T-helper 2 cell treated with Interferon-gamma antibody and Interleukin-4, amounts not matched to agents 5 μg/mL and 100 μg/mL, for 36 hours (primary cell): ENCODE measurements at regions not wholly inside any gene's neighbourhood (a gene's known extent, or its start where the extent isn't known, plus 50 kb on each side); places are given as distances from the start of the nearest gene placed in this dataset.

Source experiments
- DNase-seq: peaks from one replicate; pipeline ENCODE4 v3.0.0; 2021; ENCODE audit warnings: low spot score
- H3K27ac Mint-ChIP-seq: one replicate; pipeline ENCODE4 v1.8.0; 2021; ENCODE audit warnings: mild to moderate bottlenecking, mixed read lengths
- H3K27me3 Mint-ChIP-seq: one replicate; pipeline ENCODE4 v1.8.0; 2021; ENCODE audit warnings: low read depth, mixed read lengths
- H3K36me3 Mint-ChIP-seq: one replicate; pipeline ENCODE4 v1.8.0; 2021; ENCODE audit warnings: low read depth, mixed read lengths
- H3K4me1 Mint-ChIP-seq: one replicate; pipeline ENCODE4 v1.8.0; 2021; ENCODE audit warnings: low read depth, mixed read lengths
- H3K4me3 Mint-ChIP-seq: one replicate; pipeline ENCODE4 v1.8.0; 2022; ENCODE audit warnings: mild to moderate bottlenecking, moderate library complexity, mixed read lengths
- H3K9me3 Mint-ChIP-seq: one replicate; pipeline ENCODE4 v1.8.0; 2021; ENCODE audit warnings: mixed read lengths

DNA sequence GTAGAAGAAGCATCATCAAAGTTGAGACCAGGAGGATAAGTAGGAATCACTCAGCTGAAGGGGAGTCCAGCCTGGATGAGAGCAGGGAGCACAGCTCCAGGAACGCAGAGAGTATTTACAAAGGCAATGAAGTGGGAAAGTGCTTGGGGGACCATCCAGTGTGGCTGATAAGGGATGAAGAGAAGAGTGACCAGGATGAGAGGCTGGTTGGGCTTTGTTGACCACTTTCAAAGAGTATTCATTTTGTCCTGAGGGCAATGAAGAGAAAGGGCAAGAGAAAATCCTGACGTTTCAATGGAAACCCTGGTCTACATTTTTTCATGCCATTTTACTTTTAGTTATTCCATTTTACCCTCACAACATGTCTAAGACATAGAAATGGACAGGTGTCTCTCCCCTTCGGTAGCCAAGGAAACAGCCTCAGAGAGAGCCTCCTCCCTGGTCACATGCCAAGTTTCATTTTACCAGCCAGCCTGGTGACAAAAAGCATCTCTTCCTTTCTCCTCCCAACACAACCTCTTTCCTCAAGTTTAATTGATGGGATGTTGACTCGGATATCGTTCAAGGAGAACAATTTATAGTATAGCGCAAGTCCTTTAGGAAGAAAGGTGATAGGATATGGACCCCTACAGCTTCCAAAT, 492.7 kb upstream of the CLINT1 start:
- no peak overlapping the region for H3K4me3 Mint-ChIP-seq
- no peaks in the 10 kb centered on the region for H3K4me1 Mint-ChIP-seq
- no peaks in the 10 kb centered on the region for H3K27me3 Mint-ChIP-seq
- no peak overlapping the region for H3K27ac Mint-ChIP-seq
- no peak for DNase-seq
- no peaks in the 10 kb centered on the region for H3K36me3 Mint-ChIP-seq
- H3K9me3 Mint-ChIP-seq = no peaks in the 10 kb centered on the region

- Mint-ChIP-seq H3K27ac (no peak overlapping the region), H3K36me3 (no peaks in the 10 kb centered on the region), H3K9me3 (no peaks in the 10 kb centered on the region), H3K4me3 (no peak overlapping the region), H3K27me3 (no peaks in the 10 kb centered on the region), H3K4me1 (no peaks in the 10 kb centered on the region)
- no peak for DNase-seq
Measured at GRCh38 chr5:158349987-158350386, 491.0 kb upstream of the CLINT1 start.

DNA sequence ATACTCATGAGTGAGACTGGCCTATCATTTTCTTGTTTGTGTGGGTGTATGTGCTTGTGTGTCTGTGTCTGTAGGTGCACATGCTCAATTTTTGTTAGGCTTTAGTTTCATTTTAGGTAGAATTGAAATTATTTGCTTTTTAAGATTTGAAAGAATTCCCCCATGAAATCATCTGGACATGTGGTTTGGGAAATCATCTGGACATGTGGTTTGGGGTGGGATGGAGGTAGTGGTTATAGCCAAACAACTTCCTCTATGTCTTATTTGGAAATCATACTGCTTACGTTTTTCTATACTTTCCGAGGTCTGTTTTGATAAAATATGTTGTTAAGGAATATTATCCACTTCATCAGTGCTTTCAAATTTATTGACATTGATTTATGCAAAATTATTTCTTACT, 485.4 kb upstream of the CLINT1 start:
- H3K4me3 Mint-ChIP-seq = no peak overlapping the region
- no peaks in the 10 kb centered on the region for H3K36me3 Mint-ChIP-seq
- no peak overlapping the region for H3K27ac Mint-ChIP-seq
- H3K27me3 Mint-ChIP-seq = no peaks in the 10 kb centered on the region
- no peaks in the 10 kb centered on the region for H3K4me1 Mint-ChIP-seq
- DNase-seq = no peak
- H3K9me3 Mint-ChIP-seq = no peaks in the 10 kb centered on the region

DNA sequence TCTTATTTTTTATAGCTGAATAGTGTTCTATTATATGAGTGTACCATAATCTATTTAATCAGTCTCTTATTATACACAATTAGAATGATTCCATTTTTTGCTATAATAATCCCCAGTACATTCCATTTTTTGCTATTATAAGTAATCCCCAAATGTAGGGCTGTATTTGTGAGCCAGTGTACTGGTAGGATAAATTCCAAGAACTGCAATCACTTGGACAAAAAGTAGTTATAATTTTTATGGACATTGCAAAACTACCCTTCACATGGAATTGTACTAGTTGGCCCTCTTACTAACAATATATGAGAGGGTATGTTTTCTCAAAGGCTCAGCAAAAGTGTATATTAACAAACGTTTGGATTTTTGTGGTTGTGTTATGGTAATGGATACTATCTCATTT, 481.7 kb upstream of the CLINT1 start:
- no peak for DNase-seq
- no peaks in the 10 kb centered on the region for H3K4me1 Mint-ChIP-seq
- H3K4me3 Mint-ChIP-seq = no peak overlapping the region
- H3K27me3 Mint-ChIP-seq = no peaks in the 10 kb centered on the region
- H3K36me3 Mint-ChIP-seq = no peaks in the 10 kb centered on the region
- no peaks in the 10 kb centered on the region for H3K9me3 Mint-ChIP-seq
- no peak overlapping the region for H3K27ac Mint-ChIP-seq

GRCh38 chr5:158326256-158326655, 467.3 kb upstream of the CLINT1 start:
- Mint-ChIP-seq H3K27me3 (no peaks in the 10 kb centered on the region), H3K4me3 (no peak overlapping the region), H3K36me3 (no peaks in the 10 kb centered on the region), H3K4me1 (no peaks in the 10 kb centered on the region), H3K27ac (no peak overlapping the region), H3K9me3 (peaks cover 9% of the 10 kb centered on the region)
- DNase-seq = no peak

DNA sequence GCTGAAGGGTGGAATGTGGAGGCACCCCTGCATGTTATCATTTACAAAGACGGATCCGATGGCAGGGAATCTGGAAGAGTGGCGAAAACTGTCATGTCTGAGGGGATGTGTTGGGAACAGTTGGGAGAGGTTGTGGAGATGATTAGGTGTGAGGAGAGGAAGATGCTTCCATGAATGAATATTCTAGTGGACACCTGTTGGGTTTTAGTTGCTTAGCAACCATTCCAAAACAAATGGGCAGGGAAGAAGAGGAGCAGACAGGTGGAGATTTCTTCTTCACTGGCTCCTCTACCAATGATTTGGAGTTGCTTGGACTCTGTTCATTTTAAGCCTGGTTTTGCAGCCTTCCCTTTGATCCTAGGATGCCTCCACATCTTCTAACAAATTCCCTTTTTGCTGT, 465.3 kb upstream of the CLINT1 start:
- H3K4me3 Mint-ChIP-seq = no peak overlapping the region
- no peak overlapping the region for H3K27ac Mint-ChIP-seq
- peaks cover 2% of the 10 kb centered on the region for H3K9me3 Mint-ChIP-seq
- H3K36me3 Mint-ChIP-seq = no peaks in the 10 kb centered on the region
- H3K27me3 Mint-ChIP-seq = no peaks in the 10 kb centered on the region
- no peaks in the 10 kb centered on the region for H3K4me1 Mint-ChIP-seq
- no peak for DNase-seq

- no peak overlapping the region for H3K27ac Mint-ChIP-seq
- no peak for DNase-seq
- H3K9me3 Mint-ChIP-seq = no peaks in the 10 kb centered on the region
- H3K4me1 Mint-ChIP-seq = no peaks in the 10 kb centered on the region
- no peaks in the 10 kb centered on the region for H3K36me3 Mint-ChIP-seq
- no peaks in the 10 kb centered on the region for H3K27me3 Mint-ChIP-seq
- H3K4me3 Mint-ChIP-seq = no peak overlapping the region
Measured at GRCh38 chr5:158322620-158323019, 463.7 kb upstream of the CLINT1 start.

- no peak for DNase-seq
- no peak overlapping the region for H3K4me3 Mint-ChIP-seq
- H3K27ac Mint-ChIP-seq = no peak overlapping the region
- H3K4me1 Mint-ChIP-seq = no peaks in the 10 kb centered on the region
- no peaks in the 10 kb centered on the region for H3K9me3 Mint-ChIP-seq
- H3K27me3 Mint-ChIP-seq = no peaks in the 10 kb centered on the region
- no peaks in the 10 kb centered on the region for H3K36me3 Mint-ChIP-seq
Measured at GRCh38 chr5:158320934-158321333, 462.0 kb upstream of the CLINT1 start.

DNA sequence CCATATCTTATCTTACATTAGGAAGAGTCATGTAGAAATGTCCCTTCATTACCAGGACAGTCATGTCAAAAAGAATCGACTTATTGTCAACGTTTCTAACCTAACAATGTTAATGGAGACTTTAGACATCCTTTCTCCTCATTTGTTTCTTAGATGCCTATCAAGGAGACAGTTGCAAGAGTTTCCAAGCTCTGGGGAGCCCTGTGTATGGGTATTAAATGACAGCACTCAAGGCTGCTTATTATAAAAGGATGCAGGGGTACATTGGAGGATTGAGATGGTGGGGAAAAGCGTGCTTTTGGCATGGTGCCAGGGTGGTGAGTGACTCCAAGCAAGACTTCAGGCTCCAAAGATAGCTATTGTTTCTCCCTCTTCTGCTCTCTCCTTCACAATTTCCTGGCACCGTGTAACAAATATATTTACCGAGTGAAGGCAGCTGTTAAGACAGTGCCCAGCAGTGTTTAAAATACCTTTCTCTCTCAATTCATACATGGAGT, 461.3 kb upstream of the CLINT1 start:
- Mint-ChIP-seq H3K9me3 (no peaks in the 10 kb centered on the region), H3K4me3 (no peak overlapping the region), H3K36me3 (no peaks in the 10 kb centered on the region), H3K4me1 (no peaks in the 10 kb centered on the region), H3K27me3 (no peaks in the 10 kb centered on the region), H3K27ac (no peak overlapping the region)
- no peak for DNase-seq

GRCh38 chr5:158317507-158317906, 458.6 kb upstream of the CLINT1 start:
- Mint-ChIP-seq H3K4me1 (no peaks in the 10 kb centered on the region), H3K4me3 (no peak overlapping the region), H3K27me3 (no peaks in the 10 kb centered on the region), H3K36me3 (no peaks in the 10 kb centered on the region), H3K27ac (no peak overlapping the region), H3K9me3 (no peaks in the 10 kb centered on the region)
- no peak for DNase-seq

GRCh38 chr5:158313733-158314464, 455.0 kb upstream of the CLINT1 start:
- no peaks in the 10 kb centered on the region for H3K27me3 Mint-ChIP-seq
- H3K4me3 Mint-ChIP-seq = no peak overlapping the region
- no peaks in the 10 kb centered on the region for H3K36me3 Mint-ChIP-seq
- DNase-seq = no peak
- H3K4me1 Mint-ChIP-seq = no peaks in the 10 kb centered on the region
- H3K27ac Mint-ChIP-seq = no peak overlapping the region
- no peaks in the 10 kb centered on the region for H3K9me3 Mint-ChIP-seq

DNA sequence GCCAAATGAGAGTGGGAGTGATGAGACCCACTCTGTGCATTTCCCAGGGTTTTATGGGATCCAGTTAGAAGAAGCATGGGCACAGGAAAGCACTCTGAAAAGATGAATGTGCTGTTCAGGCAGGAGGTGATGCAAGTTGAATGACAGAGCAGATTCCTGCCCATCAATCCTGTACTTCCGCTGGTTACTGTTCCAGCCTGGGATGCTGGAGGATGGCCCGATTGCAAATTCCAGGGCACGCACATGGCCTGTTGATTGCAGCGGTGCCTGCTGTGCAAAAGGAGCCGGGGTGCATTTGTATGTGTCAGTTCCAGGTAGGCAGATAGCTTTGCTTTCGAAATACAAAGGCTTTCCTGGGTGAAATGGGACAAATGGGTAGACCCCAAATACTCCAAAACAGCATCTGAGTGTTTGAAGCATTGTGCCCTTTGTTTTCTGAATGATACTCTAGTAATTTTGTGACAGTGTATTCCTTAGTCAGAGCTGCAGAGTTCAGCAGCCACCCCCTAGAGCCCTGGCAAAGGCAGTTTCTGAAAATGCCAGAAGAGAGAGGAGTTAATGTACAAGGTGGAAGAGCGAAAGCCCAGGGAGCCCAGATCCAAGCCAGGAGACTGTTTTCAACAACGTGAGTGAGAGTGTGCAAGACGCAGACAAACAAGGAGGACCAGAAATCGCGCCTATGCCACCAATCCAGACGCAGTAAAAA, 454.2 kb upstream of the CLINT1 start:
- Mint-ChIP-seq H3K27ac (no peak overlapping the region), H3K9me3 (no peaks in the 10 kb centered on the region)

DNA sequence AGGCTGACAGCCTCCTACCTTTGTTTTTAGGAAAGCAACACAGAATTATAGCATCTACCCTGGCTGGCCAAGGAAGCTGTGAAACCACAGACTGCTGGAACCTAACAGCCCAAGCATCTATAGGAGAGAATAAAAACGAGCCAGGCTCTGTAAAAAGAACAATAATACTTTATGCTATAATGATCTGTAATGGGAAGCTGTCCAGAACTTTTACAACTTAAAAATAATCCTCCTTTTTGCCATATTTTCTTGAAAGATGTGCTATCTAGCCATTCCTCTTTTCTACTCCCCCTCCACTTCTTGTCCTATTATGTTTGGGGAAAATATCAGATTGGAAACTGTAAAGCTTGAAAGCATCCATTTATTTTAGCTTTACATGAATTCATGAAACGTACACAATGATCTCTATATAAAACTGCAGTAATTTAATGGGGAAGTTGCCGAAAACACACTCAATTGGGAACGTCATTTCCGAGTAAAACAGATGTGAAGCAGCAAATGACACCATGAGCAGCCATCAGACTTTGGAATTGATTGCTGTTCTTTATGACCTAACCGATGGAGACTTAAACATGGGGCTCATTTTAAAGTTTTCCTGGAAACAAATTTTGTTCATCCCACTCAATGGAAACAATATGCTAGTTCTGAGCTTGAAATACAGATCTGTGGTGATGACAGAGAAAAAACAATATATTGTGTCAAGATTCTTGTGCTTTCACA, 450.3 kb upstream of the CLINT1 start:
- no peaks in the 10 kb centered on the region for H3K36me3 Mint-ChIP-seq
- no peaks in the 10 kb centered on the region for H3K4me1 Mint-ChIP-seq
- no peak for DNase-seq

More for the DNA sequence above, 454.2 kb upstream of the CLINT1 start:
- H3K4me3 Mint-ChIP-seq = no peak overlapping the region
- no peak for DNase-seq
- no peaks in the 10 kb centered on the region for H3K36me3 Mint-ChIP-seq
- H3K27me3 Mint-ChIP-seq = no peaks in the 10 kb centered on the region
- H3K4me1 Mint-ChIP-seq = no peaks in the 10 kb centered on the region

More for the DNA sequence above, 450.3 kb upstream of the CLINT1 start:
- no peaks in the 10 kb centered on the region for H3K9me3 Mint-ChIP-seq
- no peaks in the 10 kb centered on the region for H3K27me3 Mint-ChIP-seq
- H3K4me3 Mint-ChIP-seq = no peak overlapping the region
- no peak overlapping the region for H3K27ac Mint-ChIP-seq
